Fibroblast of lung (primary cell): ENCODE measurements at regions not wholly inside any gene's neighbourhood (a gene's known extent, or its start where the extent isn't known, plus 50 kb on each side); places are given as distances from the start of the nearest gene placed in this dataset.

Experiments
- DNase-seq, 2 donors: peaks; one replicate each; pipeline versions ENCODE4 v3.0.0 to v3.0.0-alpha.2; 2010; ENCODE audit warnings: low read depth in 2 of 2
- H2AFZ ChIP-seq: 2 replicates; pipeline ENCODE4 v1.5.1; 2012; ENCODE audit warnings: low read length, control low read depth, inconsistent platforms
- H3K27ac ChIP-seq: 2 replicates; pipeline ENCODE4 v1.5.1; 2011; ENCODE audit warnings: low read length, control low read depth; ENCODE audit not compliant: insufficient read depth
- H3K27me3 ChIP-seq: 2 replicates; pipeline ENCODE4 v1.5.1; 2011; ENCODE audit warnings: mild to moderate bottlenecking, low read length; ENCODE audit not compliant: control insufficient read depth, insufficient read depth
- H3K36me3 ChIP-seq: 2 replicates; pipeline ENCODE4 v1.5.1; 2011; ENCODE audit warnings: low read length; ENCODE audit not compliant: control insufficient read depth, insufficient read depth
- H3K4me1 ChIP-seq: 2 replicates; pipeline ENCODE4 v1.5.1; 2011; ENCODE audit warnings: low read length; ENCODE audit not compliant: control insufficient read depth, insufficient read depth; ENCODE audit errors: extremely low read depth
- H3K4me2 ChIP-seq: 2 replicates; pipeline ENCODE4 v1.5.1; 2011; ENCODE audit warnings: low read length, control low read depth; ENCODE audit not compliant: insufficient read depth; ENCODE audit errors: extremely low read depth
- H3K4me3 ChIP-seq, 4 experiments: fragments of 200-600 bp in 1 of 4; sonication (generic) in 1 of 4; replicated peaks in 1 of 4; 2 replicates each; pipeline ENCODE4 v1.5.1; 2011 to 2016; ENCODE audit warnings: low read length in 4 of 4, low read depth in 3 of 4, mild to moderate bottlenecking in 3 of 4, control low read depth in 2 of 4, inconsistent platforms in 1 of 4, mixed read lengths in 1 of 4; ENCODE audit not compliant: insufficient read depth in 1 of 4; ENCODE audit errors: control extremely low read depth in 1 of 4
- H3K79me2 ChIP-seq: 2 replicates; pipeline ENCODE4 v1.5.1; 2012; ENCODE audit warnings: mild to moderate bottlenecking, low read length, inconsistent platforms; ENCODE audit not compliant: control insufficient read depth, insufficient read depth
- H3K9ac ChIP-seq: 2 replicates; pipeline ENCODE4 v1.5.1; 2011; ENCODE audit warnings: mild to moderate bottlenecking, low read length, control low read depth; ENCODE audit not compliant: insufficient read depth
- H3K9me3 ChIP-seq: 2 replicates; pipeline ENCODE4 v1.5.1; 2012; ENCODE audit warnings: low read depth, low read length; ENCODE audit not compliant: control insufficient read depth, insufficient read depth
- H4K20me1 ChIP-seq: 2 replicates; pipeline ENCODE4 v1.5.1; 2011; ENCODE audit warnings: low read length; ENCODE audit not compliant: control insufficient read depth, insufficient read depth; ENCODE audit errors: extremely low read depth
- EZH2 ChIP-seq: IDR thresholded peaks from 2 replicates; pipeline ENCODE4 v1.5.1; 2012; ENCODE audit warnings: low read length, control low read depth, mild to moderate bottlenecking; ENCODE audit errors: missing control alignments
- TF ChIP-seq, protein P1 (sequence below), 2 donors: IDR thresholded peaks in 1 of 2; conservative IDR thresholded peaks in 1 of 2; 1 replicate in 1 of 2; 2 replicates in 1 of 2; pipeline ENCODE4 v1.5.1; 2011 to 2012; ENCODE audit warnings: low read length in 2 of 2, control low read depth in 1 of 2, inconsistent platforms in 1 of 2, low read depth in 1 of 2, mild to moderate bottlenecking in 1 of 2

DNA sequence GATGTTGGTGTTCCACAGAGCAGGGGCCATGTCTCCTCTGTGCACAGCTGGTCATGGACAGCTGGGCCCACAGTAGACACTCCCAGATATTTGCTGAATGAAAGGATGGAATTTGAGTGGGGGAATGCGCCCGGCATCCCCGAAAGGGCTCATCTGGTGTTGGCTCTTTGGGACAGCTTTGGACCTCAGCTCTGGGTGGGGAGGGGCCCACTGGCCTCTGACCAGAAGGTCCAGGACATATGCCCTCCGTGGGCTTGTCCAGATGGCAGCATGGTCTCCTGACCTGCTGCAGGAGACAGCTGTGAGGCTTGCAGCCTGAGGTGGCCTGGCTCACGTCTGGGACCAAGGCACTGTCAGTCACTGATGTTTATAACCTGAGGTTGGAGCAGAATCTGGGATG lies 160.4 kb upstream of the AJAP1 start:
- H3K9ac ChIP-seq, result no peak overlapping the region
- no peak overlapping the region for H3K4me2 ChIP-seq
- H3K27ac ChIP-seq, result no peak overlapping the region
- no peaks in the 10 kb centered on the region for H3K9me3 ChIP-seq
- H2AFZ ChIP-seq, result no peak overlapping the region
- no peak for DNase-seq
- no peaks in the 10 kb centered on the region for H3K79me2 ChIP-seq
- no peaks in the 10 kb centered on the region for H3K36me3 ChIP-seq
- H3K4me3 ChIP-seq, result no peak overlapping the region
- H4K20me1 ChIP-seq, result no peaks in the 10 kb centered on the region
- no peaks in the 10 kb centered on the region for H3K4me1 ChIP-seq
- H3K27me3 ChIP-seq, result no peaks in the 10 kb centered on the region
- no peak for TF ChIP-seq EZH2

DNA sequence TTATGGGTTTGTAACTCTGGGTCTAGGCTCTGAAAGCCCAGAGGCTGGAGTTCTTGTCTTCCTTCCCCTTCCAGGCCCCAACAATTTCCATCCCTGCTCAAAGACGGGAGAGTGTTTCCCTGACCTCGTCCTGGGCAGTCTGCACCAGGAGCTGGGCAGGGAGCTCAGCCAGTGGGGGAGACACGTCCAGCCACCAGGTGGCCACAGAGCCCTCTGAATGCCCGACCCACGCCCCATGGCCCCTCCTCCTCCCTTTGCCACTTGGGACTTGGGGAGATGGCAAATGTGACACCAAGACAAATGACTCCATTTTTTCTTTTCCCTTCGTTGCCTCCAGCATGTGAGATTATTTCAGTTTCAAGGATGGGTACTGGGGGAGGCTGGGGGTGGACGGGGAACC lies 159.9 kb upstream of the AJAP1 start:
- Histone ChIP-seq H3K9ac (no peak overlapping the region), H3K4me3 (no peak overlapping the region), H3K9me3 (no peaks in the 10 kb centered on the region), H3K27ac (no peak overlapping the region), H3K4me2 (no peak overlapping the region), H3K4me1 (no peaks in the 10 kb centered on the region), H2AFZ (no peak overlapping the region), H4K20me1 (no peaks in the 10 kb centered on the region), H3K36me3 (no peaks in the 10 kb centered on the region), H3K27me3 (no peaks in the 10 kb centered on the region), H3K79me2 (no peaks in the 10 kb centered on the region)
- no peak for TF ChIP-seq EZH2
- TF ChIP-seq, protein P1, sequence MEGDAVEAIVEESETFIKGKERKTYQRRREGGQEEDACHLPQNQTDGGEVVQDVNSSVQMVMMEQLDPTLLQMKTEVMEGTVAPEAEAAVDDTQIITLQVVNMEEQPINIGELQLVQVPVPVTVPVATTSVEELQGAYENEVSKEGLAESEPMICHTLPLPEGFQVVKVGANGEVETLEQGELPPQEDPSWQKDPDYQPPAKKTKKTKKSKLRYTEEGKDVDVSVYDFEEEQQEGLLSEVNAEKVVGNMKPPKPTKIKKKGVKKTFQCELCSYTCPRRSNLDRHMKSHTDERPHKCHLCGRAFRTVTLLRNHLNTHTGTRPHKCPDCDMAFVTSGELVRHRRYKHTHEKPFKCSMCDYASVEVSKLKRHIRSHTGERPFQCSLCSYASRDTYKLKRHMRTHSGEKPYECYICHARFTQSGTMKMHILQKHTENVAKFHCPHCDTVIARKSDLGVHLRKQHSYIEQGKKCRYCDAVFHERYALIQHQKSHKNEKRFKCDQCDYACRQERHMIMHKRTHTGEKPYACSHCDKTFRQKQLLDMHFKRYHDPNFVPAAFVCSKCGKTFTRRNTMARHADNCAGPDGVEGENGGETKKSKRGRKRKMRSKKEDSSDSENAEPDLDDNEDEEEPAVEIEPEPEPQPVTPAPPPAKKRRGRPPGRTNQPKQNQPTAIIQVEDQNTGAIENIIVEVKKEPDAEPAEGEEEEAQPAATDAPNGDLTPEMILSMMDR (conservative IDR thresholded peaks at IDR 0.05 in 1 of 2, IDR thresholded peaks at IDR 0.05 in 1 of 2; ENCODE audit: low read depth in 1 of 2, low read length in 2 of 2), result no peak
- DNase-seq, result no peak

DNA sequence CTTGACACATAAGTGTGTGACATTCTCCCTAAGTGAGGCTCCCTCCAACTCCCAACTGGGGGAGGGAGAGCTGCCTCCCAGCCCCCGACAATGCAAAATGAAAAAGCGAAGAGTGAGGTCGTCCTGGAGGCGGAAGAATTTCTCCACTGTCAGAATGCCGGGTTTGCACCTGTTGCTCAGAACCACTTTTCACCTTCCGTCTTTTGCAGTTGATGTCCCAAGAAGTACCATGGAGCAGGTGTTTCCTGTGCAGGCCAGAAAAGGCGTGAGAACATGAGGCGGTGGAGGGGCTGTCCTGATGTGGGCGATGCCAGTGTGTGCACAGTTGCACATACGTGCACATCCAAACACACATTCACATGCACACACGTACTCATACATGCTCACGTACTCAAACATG lies 158.6 kb upstream of the AJAP1 start:
- TF ChIP-seq, protein P1 (conservative IDR thresholded peaks at IDR 0.05 in 1 of 2, IDR thresholded peaks at IDR 0.05 in 1 of 2; ENCODE audit: low read depth in 1 of 2, low read length in 2 of 2), result no peak
- no peak for TF ChIP-seq EZH2
- no peak for DNase-seq
- Histone ChIP-seq H3K36me3 (no peaks in the 10 kb centered on the region), H3K9me3 (no peaks in the 10 kb centered on the region), H3K79me2 (no peaks in the 10 kb centered on the region), H2AFZ (no peak overlapping the region), H3K9ac (no peak overlapping the region), H3K4me1 (no peaks in the 10 kb centered on the region), H3K27ac (no peak overlapping the region), H3K27me3 (no peaks in the 10 kb centered on the region), H3K4me2 (no peak overlapping the region), H3K4me3 (no peak overlapping the region), H4K20me1 (no peaks in the 10 kb centered on the region)

DNA sequence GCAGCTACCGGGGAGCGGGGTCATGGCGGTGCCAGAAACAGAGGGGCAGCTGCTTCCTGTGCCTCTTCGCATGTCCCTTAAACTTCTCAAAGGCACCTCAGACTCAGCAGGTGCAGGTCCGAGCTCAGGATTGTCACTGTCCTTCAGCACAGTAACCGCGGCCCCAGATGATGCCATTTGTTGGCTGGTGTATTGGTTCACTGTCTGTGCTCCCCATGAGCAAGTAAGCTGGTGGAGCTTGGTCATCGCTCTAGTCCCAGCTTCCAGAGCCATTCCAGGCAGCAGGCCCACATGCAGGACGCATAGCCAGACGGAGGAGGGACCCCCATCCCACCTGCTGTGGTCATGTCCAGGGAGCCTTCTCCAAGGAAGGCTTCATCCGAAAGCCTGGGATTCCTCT lies 154.0 kb upstream of the AJAP1 start:
- no peak for DNase-seq
- Histone ChIP-seq H3K4me2 (no peak overlapping the region), H3K36me3 (no peaks in the 10 kb centered on the region), H3K4me1 (no peaks in the 10 kb centered on the region), H3K27ac (no peak overlapping the region), H4K20me1 (no peaks in the 10 kb centered on the region), H2AFZ (no peak overlapping the region), H3K9ac (no peak overlapping the region), H3K9me3 (no peaks in the 10 kb centered on the region), H3K79me2 (no peaks in the 10 kb centered on the region), H3K27me3 (no peaks in the 10 kb centered on the region), H3K4me3 (no peak overlapping the region)
- TF ChIP-seq, protein P1 (conservative IDR thresholded peaks at IDR 0.05 in 1 of 2, IDR thresholded peaks at IDR 0.05 in 1 of 2; ENCODE audit: low read depth in 1 of 2, low read length in 2 of 2), result no peak
- no peak for TF ChIP-seq EZH2
